HAP-1 (cell line): ENCODE measurements at regions not wholly inside any gene's neighbourhood (a gene's known extent, or its start where the extent isn't known, plus 50 kb on each side); places are given as distances from the start of the nearest gene placed in this dataset.

Experiments used
- DNase-seq, 2 experiments: peaks; one replicate each; pipeline ENCODE4 v3.0.0-alpha.2; 2016 to 2020; ENCODE audit warnings: low spot score in 2 of 2
- H3K27me3 ChIP-seq: fragments of 250-450 bp; sonication (Bioruptor Pico); 2 replicates; pipeline ENCODE4 v1.5.1; 2020; ENCODE audit warnings: low read depth, mild to moderate bottlenecking, moderate library complexity
- H3K36me3 ChIP-seq: fragments of 250-450 bp; sonication (Bioruptor Pico); replicated peaks from 2 replicates; pipeline ENCODE4 v1.5.1; 2020; ENCODE audit warnings: mild to moderate bottlenecking
- H3K4me1 ChIP-seq: fragments of 250-450 bp; sonication (Bioruptor Pico); 2 replicates; pipeline ENCODE4 v1.5.1; 2020; ENCODE audit warnings: mild to moderate bottlenecking
- H3K4me3 ChIP-seq: fragments of 250-450 bp; sonication (Bioruptor Pico); 2 replicates; pipeline ENCODE4 v1.5.1; 2020; ENCODE audit warnings: mild to moderate bottlenecking, moderate library complexity
- H3K9me3 ChIP-seq: fragments of 250-450 bp; sonication (Bioruptor Pico); 2 replicates; pipeline ENCODE4 v1.5.1; 2020; ENCODE audit warnings: mild to moderate bottlenecking, moderate library complexity
- in situ Hi-C: fragments of 300-500 bp; cut with MboI; formaldehyde crosslinking; loops from 3 replicates; pipeline ENCODE4 v1.14.3; 2020; ENCODE audit warnings: low sequenced_read_pairs, inconsistent platforms, mixed read lengths

DNA sequence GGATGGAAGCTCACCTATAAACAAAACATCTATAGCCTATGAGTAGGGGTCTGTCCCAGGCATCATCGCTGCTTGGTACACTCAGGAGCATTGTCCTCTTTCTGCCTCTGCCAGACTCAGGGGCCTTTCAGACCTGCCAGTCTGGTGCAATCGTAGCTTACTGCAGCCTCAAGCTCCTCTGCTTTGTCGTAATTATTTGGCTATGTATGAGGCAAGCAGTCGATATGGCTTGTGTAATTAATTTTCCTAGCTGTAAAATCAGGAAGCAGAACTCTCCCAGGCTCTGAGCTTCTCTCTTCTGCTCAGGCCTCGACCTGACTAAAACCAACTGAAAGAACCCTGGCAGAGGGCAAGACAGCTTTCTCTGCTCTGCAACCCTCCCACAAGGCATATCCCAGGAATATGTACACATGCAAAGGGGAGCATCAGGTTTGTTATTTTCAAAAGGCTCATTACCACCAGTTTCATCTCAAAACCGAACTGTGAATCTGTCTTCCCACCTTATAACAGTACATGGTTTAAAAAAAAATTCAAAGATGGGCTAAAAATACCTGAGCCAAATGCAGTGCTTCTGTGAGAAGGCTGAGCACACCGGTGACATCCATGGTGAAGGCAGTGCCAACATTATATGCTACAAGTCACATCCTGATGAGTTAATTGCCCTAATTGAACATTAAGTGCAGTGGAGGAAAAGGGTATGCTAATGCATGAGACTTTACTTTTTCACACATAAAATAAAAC lies 309.2 kb upstream of the EMCN start:
- in situ Hi-C loops: no loop called here
- H3K9me3 ChIP-seq: no peaks in the 10 kb centered on the region; the same call in 1 of the 2 replicates
- no peaks in the 10 kb centered on the region for H3K27me3 ChIP-seq
- H3K36me3 ChIP-seq: no peaks in the 10 kb centered on the region
- DNase-seq: no peak
- H3K4me3 ChIP-seq: no peak overlapping the region
- peaks cover 18% of the 10 kb centered on the region for H3K4me1 ChIP-seq

DNA sequence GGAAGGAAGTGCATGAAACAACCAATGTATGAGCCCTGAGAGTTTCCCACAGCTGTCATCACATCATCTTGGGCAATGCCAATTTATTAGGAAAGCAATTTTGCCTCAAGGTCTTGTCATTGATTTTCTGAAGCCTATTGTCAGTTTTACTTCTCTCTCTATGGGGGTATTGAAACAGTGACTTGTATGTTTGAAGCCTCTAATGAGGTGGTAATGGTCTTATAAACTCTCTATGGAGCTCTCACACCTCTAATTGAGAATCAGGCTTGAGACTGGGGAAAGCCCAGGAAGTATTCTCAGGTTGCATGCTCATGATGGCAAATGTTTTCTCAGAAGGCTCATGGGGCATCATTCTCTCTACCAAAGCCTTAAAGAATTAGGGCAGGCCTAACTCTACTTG lies 308.2 kb upstream of the EMCN start:
- Histone ChIP-seq H3K27me3 (no peaks in the 10 kb centered on the region), H3K4me1 (peaks cover 18% of the 10 kb centered on the region), H3K36me3 (no peaks in the 10 kb centered on the region), H3K9me3 (no peaks in the 10 kb centered on the region; the same call in 1 of the 2 replicates), H3K4me3 (no peak overlapping the region)
- in situ Hi-C loops: no loop called here
- DNase-seq: no peak

DNA sequence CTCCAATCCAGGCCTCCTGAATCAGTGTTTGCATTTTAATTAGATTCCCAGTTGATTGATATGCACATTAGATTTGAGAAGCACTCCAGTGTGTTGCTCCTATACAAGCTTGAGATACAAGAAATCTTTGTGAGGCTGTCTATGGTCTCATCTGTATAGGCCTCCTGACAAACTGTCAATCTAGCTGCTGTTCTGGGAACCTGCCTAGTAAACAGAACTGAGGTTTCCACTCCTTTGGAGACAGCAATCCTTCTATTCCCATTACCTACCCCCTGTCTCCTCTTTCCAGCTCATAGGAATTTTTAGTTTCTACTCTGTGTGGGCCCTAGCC lies 306.1 kb upstream of the EMCN start:
- Histone ChIP-seq H3K4me1 (peaks cover 18% of the 10 kb centered on the region), H3K9me3 (no peaks in the 10 kb centered on the region), H3K27me3 (no peaks in the 10 kb centered on the region), H3K4me3 (no peak overlapping the region), H3K36me3 (no peaks in the 10 kb centered on the region)
- in situ Hi-C loops: no loop called here
- DNase-seq: peak in 1 of 2 experiments; percentile 71

DNA sequence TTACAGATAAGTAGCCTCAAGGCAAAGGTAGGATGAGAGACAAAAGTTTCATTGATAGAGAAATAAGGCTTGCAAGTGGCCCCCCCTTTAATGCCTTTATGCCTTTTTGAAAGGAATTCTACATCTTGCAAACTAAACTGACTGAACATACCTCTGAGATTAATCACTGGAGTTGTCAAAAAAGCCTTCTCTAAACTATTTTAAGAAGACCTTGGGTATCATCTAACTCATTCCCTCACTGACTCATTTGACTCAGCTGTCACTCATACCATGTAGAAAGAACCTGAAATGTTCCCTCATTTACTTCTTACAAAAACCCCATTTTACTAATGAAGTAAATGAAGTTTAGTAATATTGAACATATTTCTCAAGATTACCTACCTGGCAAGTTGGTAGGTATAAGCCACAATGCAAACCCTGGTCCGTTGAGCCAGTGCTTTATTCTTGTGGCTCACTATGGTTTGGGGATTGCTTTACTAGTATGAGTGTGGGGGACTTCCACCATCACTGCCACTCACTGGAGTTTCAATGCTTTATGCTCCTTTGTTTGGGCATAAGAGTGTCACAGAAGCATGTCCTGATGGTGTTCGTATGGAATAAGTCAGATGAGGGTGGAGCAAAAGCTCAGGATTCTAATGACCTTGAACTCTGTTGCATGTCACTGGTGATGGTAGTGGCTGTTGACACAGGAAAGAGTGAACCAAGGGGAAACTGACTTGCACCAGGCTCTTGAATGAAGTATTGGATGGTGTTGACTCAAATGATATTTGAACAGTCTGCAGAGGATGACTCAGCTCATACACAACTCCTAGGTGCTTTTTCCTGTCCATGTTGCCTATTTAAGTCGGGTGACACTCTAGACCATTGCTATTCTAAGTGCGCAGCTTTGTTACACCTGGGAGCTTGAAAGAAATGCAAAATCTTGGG lies 305.5 kb upstream of the EMCN start:
- H3K36me3 ChIP-seq: no peaks in the 10 kb centered on the region
- no peak overlapping the region for H3K4me3 ChIP-seq
- no peaks in the 10 kb centered on the region for H3K9me3 ChIP-seq
- no peaks in the 10 kb centered on the region for H3K27me3 ChIP-seq
- in situ Hi-C loops: no loop called here
- peaks cover 18% of the 10 kb centered on the region for H3K4me1 ChIP-seq
- peak in 1 of 2 experiments; percentile 62 for DNase-seq

DNA sequence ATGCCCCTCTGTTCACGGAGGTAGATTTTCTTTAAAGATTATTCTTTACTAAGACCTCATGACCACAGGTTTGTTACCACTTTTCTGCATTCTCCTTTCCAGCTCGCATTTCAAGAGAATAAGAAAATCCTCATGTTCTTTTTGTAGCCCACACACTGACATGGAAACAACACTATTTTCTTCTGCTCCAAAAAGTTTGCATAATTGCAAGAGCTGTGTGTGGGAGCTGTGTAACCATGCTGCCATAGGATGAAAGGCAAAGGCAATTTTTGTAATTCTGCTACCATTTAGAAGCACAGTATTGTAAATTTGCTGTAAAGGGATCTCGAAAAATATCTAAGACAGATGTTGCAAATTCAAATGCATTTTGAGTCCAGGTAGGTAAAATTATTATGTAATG lies 302.4 kb upstream of the EMCN start:
- peaks cover 18% of the 10 kb centered on the region for H3K4me1 ChIP-seq
- no peaks in the 10 kb centered on the region for H3K36me3 ChIP-seq
- in situ Hi-C loops: no loop called here
- H3K27me3 ChIP-seq: no peaks in the 10 kb centered on the region
- H3K9me3 ChIP-seq: no peaks in the 10 kb centered on the region
- H3K4me3 ChIP-seq: no peak overlapping the region
- DNase-seq: no peak

DNA sequence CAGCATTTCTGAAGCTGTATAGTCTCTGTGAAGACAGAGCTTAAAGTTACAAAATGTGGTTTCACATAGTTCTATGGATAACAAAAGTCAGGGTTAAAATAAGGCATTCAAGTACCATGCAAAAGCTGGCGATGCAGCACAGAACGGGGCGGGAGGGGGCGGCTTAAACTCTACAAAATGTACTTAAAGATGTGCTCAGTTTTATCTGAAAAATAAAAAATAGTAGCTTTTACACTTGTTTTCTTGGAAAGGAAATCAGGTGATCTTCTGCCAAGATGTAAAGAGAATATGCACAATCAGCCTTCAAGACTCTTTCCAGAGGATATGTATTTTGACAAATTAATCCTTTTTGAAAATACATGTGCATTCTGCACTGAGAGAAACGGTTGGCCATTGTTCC lies 301.7 kb upstream of the EMCN start:
- Histone ChIP-seq H3K36me3 (no peaks in the 10 kb centered on the region), H3K4me1 (peaks cover 17% of the 10 kb centered on the region), H3K27me3 (no peaks in the 10 kb centered on the region), H3K9me3 (no peaks in the 10 kb centered on the region), H3K4me3 (no peak overlapping the region)
- no peak for DNase-seq
- in situ Hi-C loops: no loop called here

DNA sequence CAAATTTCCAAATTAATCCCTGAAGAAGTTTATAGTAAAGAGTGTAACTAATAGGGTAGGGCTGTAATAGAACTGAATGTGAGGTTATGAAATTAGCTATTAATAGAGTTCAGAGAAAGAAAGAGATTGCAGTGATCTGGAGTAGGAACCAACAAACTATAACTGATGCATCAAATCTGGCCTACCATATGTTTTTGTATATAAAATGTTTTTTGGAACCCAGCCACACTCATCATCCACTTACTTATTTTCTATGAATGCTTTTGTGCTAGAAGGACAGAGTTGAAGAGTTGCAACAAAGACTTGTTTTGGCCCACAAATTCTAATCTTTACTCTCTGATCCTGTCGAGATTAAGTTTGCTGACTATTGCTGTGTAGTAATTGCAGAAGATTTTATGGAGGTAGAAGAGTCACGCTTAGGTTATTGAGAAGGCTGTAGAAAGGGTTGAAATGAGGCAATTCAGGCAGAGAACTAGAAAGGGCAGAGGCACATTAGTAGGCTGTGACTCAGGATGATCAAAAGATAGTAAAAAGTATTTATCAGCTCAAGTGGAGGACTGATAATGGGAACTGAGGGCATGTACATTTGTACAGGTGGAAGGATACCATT lies 298.7 kb upstream of the EMCN start:
- Histone ChIP-seq H3K4me1 (no peaks in the 10 kb centered on the region; the same call in 1 of the 2 replicates), H3K36me3 (no peaks in the 10 kb centered on the region), H3K9me3 (no peaks in the 10 kb centered on the region), H3K4me3 (no peak overlapping the region), H3K27me3 (no peaks in the 10 kb centered on the region)
- in situ Hi-C loops: no loop called here
- DNase-seq: no peak

DNA sequence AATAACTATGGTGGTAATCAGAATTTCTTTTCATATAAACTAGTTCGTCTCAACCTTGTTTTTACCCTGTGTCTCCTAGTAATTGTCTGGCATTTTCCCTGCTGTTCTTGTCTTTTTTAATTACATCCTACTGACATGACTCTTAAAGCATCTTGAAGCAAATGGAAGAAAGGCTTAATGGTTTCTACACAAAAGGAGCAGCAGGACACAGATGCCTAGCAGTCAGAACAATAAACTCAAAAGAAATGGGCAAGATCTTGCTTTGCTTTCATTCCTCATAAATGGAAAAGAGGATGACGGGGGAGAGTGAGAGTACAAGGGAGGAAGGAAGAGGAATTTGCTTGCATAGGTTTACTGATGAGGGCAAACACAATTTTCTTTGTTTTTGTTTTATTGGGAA lies 293.2 kb upstream of the EMCN start:
- H3K27me3 ChIP-seq: no peaks in the 10 kb centered on the region
- peak in 1 of 2 experiments; percentile 39 for DNase-seq
- no peaks in the 10 kb centered on the region for H3K9me3 ChIP-seq
- H3K36me3 ChIP-seq: no peaks in the 10 kb centered on the region
- no peaks in the 10 kb centered on the region for H3K4me1 ChIP-seq
- in situ Hi-C loops: no loop called here
- no peak overlapping the region for H3K4me3 ChIP-seq

DNA sequence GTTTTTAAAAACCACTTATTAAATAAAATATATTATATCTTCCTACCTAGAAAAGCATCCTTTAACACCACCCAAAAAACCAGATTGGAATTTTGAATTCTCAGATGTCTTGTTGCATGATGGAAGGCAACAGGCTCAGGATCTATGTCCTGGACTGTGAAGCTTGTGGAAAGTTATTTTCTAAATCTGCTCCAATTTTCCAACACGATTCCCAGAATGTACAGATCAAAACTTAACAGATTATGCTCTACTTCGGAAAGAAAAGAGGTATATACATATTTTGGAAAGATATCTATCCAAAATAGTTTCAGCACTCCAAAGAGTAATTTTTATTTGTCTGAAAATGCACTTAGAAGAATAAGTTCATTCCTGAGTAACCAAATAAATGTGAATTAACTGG lies 291.7 kb upstream of the EMCN start:
- Histone ChIP-seq H3K36me3 (no peaks in the 10 kb centered on the region), H3K4me1 (peaks cover 3% of the 10 kb centered on the region; the same call in 1 of the 2 replicates), H3K4me3 (no peak overlapping the region), H3K9me3 (no peaks in the 10 kb centered on the region), H3K27me3 (no peaks in the 10 kb centered on the region)
- in situ Hi-C loops: no loop called here
- no peak for DNase-seq

DNA sequence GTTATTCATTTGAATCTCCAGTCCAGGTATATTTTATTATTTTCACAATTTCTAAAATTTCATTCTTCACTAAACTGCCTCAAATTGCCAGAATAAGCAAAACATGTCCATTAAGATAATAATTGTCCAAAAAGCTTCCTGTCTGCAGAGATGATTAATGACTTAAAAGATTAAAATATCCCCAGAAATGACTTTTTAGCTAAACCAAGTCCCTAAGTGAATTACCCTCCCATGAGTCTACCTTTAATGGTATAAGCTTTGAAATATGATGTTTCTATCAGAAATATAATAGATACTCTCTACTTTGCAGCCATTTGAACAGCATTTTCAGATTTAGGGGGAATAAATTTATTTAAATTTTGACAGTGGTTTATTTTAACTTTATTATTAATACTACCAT lies 289.2 kb upstream of the EMCN start:
- no peak for DNase-seq
- Histone ChIP-seq H3K4me1 (peaks cover 11% of the 10 kb centered on the region; the same call in 1 of the 2 replicates), H3K27me3 (no peaks in the 10 kb centered on the region), H3K9me3 (no peaks in the 10 kb centered on the region), H3K4me3 (no peak overlapping the region), H3K36me3 (no peaks in the 10 kb centered on the region)
- in situ Hi-C loops: no loop called here

DNA sequence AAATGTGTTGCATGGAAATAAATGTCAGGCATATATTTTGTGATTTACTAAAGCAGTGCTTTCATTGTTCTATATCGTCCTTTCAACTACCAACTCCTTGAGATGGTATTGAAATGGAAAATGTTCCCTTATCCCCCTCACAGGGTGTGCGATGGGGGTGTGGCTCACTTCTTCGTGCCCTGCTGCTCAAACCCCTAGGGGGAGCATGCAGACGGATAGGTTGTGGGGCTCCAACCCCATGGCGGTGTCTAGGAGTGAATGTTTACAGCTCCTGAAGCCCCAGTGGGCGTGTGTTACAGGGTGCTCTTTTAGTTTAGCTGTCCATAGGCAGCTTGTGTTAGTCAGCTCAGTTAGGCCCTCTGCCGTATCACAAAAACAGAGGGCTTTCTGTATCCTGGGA lies 287.7 kb upstream of the EMCN start:
- Histone ChIP-seq H3K27me3 (no peaks in the 10 kb centered on the region), H3K4me3 (no peak overlapping the region), H3K36me3 (no peaks in the 10 kb centered on the region), H3K4me1 (peaks cover 11% of the 10 kb centered on the region; the same call in 1 of the 2 replicates), H3K9me3 (no peaks in the 10 kb centered on the region)
- DNase-seq: peak in 1 of 2 experiments; percentile 62
- in situ Hi-C loops: no loop called here

DNA sequence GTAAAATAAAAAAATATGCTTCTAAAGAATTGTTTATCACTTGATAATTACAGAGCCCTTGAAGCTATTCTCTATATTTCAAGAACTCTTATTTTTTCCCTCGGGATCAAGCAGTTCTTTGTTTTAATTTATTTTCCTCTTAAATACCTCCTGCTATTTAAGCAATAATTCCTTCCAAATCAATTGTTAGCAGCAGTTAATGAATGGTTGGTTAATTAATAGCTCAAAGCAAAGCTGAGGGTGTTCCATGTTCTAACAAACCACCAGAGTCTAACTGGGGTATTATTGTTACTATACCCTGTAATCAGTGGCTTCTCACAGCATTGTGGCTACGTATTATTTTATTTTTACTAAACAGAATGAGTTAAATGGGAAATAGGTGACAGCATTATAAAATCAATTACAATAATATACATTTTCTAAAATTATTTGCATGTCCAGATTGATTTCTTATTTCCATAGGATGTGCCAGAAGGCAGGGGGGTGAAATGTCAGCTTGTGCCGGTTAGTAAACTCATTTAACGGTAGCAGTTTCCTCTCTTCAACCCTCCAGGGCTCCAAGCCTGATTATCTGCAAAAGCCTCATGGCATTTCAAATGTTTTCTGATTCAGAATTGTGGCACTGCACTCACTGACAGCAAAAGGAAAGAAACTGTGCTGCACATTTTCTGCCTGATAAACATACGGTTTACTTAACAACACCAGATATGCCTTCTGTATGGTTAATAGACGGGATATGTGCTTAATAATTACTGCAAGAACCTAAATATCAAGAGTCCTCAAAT lies 286.9 kb upstream of the EMCN start:
- Histone ChIP-seq H3K4me3 (no peak overlapping the region), H3K4me1 (peaks cover 11% of the 10 kb centered on the region; the same call in 1 of the 2 replicates), H3K27me3 (no peaks in the 10 kb centered on the region), H3K9me3 (no peaks in the 10 kb centered on the region), H3K36me3 (no peaks in the 10 kb centered on the region)
- no peak for DNase-seq
- in situ Hi-C loops: no loop called here

DNA sequence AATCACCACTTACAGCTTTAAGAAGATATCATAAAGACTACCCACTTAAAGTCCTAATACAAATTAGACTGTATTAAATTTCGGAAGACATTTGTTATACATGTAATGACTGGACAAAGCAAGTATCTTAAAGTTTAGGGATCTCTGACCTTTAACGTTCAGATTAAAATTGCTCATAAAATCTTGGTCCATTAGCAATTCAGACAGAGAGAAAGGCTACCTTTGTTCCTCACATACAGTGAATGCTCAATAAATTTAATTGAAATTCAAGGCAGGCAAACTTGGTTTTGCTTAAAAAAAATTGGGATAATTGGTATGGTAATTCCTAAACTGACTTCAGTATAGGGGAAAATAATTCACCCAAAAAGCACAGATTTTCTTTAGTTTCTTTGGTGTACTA lies 285.9 kb upstream of the EMCN start:
- no peak overlapping the region for H3K4me3 ChIP-seq

More for the DNA sequence above, 285.9 kb upstream of the EMCN start:
- peak in 1 of 2 experiments; percentile 52 for DNase-seq
- Histone ChIP-seq H3K27me3 (no peaks in the 10 kb centered on the region), H3K36me3 (no peaks in the 10 kb centered on the region), H3K4me1 (peaks cover 11% of the 10 kb centered on the region; the same call in 1 of the 2 replicates), H3K9me3 (no peaks in the 10 kb centered on the region)
- in situ Hi-C loops: no loop called here
